Lower leg skin (tissue), 3 donors: ENCODE measurements at regions not wholly inside any gene's neighbourhood (a gene's known extent, or its start where the extent isn't known, plus 50 kb on each side); places are given as distances from the start of the nearest gene placed in this dataset.

Experiments
- CTCF ChIP-seq, 3 donors: fragments of 450-650 bp; IDR thresholded peaks; one replicate each; pipeline ENCODE4 v1.5.1; 2016; ENCODE audit warnings: antibody characterized with exemption in 3 of 3, mild to moderate bottlenecking in 3 of 3, moderate library complexity in 2 of 3
- POLR2A ChIP-seq, 2 donors: fragments of 450-650 bp; IDR thresholded peaks; one replicate each; pipeline ENCODE4 v1.6.1; 2016 to 2017; ENCODE audit warnings: antibody characterized with exemption in 2 of 2, mild to moderate bottlenecking in 1 of 2, moderate library complexity in 1 of 2

- TF ChIP-seq CTCF (IDR thresholded peaks at IDR 0.05) (no peak), POLR2A (IDR thresholded peaks at IDR 0.05) (no peak)
Measured at GRCh38 chr3:189070965-189071364, 100.8 kb upstream of the TPRG1 start.
